ENCODE measurements at regions not wholly inside any gene's neighbourhood (a gene's known extent, or its start where the extent isn't known, plus 50 kb on each side); places are given as distances from the start of the nearest gene placed in this dataset.

DNA sequence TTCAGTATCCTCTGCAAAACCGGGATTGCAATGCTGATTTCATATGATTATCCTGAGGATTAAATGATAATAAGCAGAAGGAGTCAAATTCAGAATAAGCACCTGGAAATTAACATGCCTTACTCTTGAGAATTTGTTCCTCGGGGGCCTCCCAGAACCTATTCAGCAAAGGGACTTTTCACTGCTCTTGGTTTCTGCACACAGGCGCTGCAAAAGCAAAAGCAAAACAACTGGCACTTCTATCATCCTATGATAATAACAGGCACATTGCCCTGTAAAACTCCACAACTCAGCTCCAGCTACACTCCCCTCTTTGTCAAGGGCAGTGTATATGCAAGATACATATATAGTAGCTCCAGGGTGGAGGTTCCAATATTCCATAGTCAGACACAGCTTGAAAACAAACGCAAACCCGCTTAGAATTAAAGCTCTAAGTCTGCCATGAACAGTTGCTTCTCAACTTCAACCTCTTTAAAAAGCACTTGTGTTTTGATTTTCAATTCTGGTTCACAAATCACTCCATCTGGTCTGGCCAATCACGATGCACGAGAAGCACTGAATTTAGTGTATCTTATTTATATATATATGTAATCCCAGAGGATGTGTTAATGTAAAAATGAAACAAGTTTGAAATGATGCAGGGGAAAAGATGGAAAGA lies 119.9 kb upstream of the PTER start:
- TF ChIP-seq, protein P1, sequence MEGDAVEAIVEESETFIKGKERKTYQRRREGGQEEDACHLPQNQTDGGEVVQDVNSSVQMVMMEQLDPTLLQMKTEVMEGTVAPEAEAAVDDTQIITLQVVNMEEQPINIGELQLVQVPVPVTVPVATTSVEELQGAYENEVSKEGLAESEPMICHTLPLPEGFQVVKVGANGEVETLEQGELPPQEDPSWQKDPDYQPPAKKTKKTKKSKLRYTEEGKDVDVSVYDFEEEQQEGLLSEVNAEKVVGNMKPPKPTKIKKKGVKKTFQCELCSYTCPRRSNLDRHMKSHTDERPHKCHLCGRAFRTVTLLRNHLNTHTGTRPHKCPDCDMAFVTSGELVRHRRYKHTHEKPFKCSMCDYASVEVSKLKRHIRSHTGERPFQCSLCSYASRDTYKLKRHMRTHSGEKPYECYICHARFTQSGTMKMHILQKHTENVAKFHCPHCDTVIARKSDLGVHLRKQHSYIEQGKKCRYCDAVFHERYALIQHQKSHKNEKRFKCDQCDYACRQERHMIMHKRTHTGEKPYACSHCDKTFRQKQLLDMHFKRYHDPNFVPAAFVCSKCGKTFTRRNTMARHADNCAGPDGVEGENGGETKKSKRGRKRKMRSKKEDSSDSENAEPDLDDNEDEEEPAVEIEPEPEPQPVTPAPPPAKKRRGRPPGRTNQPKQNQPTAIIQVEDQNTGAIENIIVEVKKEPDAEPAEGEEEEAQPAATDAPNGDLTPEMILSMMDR (IDR thresholded peaks at IDR 0.05): no peak
- TF ChIP-seq POLR2A (IDR thresholded peaks at IDR 0.05): no peak

Measured in breast epithelium (tissue), 3 donors.